GM12878 (cell line): ENCODE measurements at regions not wholly inside any gene's neighbourhood (a gene's known extent, or its start where the extent isn't known, plus 50 kb on each side); places are given as distances from the start of the nearest gene placed in this dataset.

ENCODE experiments used
- CBFB ChIP-seq: IDR thresholded peaks from 2 replicates; pipeline ENCODE4 v1.6.1; 2016; ENCODE audit warnings: antibody characterized with exemption, low read depth
- CEBPB ChIP-seq, 2 experiments: fragments of 150-350 bp in 1 of 2; IDR thresholded peaks; 2 replicates each; pipeline ENCODE4 v1.6.1; 2012 to 2014; ENCODE audit warnings: low read depth in 2 of 2, low read length in 2 of 2, borderline replicate concordance in 1 of 2, inconsistent platforms in 1 of 2
- CTCF ChIP-seq, 3 experiments: IDR thresholded peaks in 2 of 3; conservative IDR thresholded peaks in 1 of 3; 2 replicates each; pipeline ENCODE4 v1.5.1; 2011; ENCODE audit warnings: low read depth in 3 of 3, low read length in 3 of 3, mild to moderate bottlenecking in 3 of 3, control low read depth in 2 of 3, moderate library complexity in 2 of 3, inconsistent platforms in 1 of 3, mixed read lengths in 1 of 3; ENCODE audit not compliant: control insufficient read depth in 2 of 3, insufficient read depth in 1 of 3; ENCODE audit errors: extremely low read depth in 1 of 3
- IKZF2 ChIP-seq, 2 experiments: fragments of 450-650 bp; IDR thresholded peaks; 2 replicates each; pipeline ENCODE4 v1.6.1; 2017; ENCODE audit warnings: mild to moderate bottlenecking in 2 of 2, moderate library complexity in 2 of 2
- JUND ChIP-seq: IDR thresholded peaks from 2 replicates; pipeline ENCODE4 v1.6.1; 2012; ENCODE audit warnings: low read depth, mild to moderate bottlenecking, low read length, improper control_type of control experiment, moderate library complexity
- NR2C2 ChIP-seq: IDR thresholded peaks from 2 replicates; pipeline ENCODE4 v1.6.1; 2011; ENCODE audit warnings: borderline replicate concordance, low read depth; ENCODE audit not compliant: control insufficient read depth, insufficient read length
- POLR2A ChIP-seq: IDR thresholded peaks from 2 replicates; pipeline ENCODE4 v1.6.1; 2011; ENCODE audit warnings: low read depth, mild to moderate bottlenecking, low read length
- RELA ChIP-seq: fragments of 450-650 bp; IDR thresholded peaks from 2 replicates; pipeline ENCODE4 v1.8.0; 2014; ENCODE audit warnings: borderline replicate concordance; ENCODE audit not compliant: partially characterized antibody
- SPI1 ChIP-seq: IDR thresholded peaks from 2 replicates; pipeline ENCODE4 v1.6.1; 2011; ENCODE audit warnings: low read depth, mild to moderate bottlenecking, low read length, moderate library complexity, borderline replicate concordance; ENCODE audit not compliant: insufficient read depth
- STAT3 ChIP-seq: IDR thresholded peaks from 2 replicates; pipeline ENCODE4 v1.6.1; 2011; ENCODE audit warnings: low read depth, low read length, improper control_type of control experiment

- TF ChIP-seq RELA = no peak
- TF ChIP-seq CTCF (IDR thresholded peaks at IDR 0.05 in 2 of 3, conservative IDR thresholded peaks at IDR 0.05 in 1 of 3; ENCODE audit: control insufficient read depth in 2 of 3, extremely low read depth in 1 of 3, insufficient read depth in 1 of 3, low read depth in 3 of 3, low read length in 3 of 3) = no peak
- TF ChIP-seq SPI1 = no peak
- TF ChIP-seq JUND = no peak
- no peak for TF ChIP-seq POLR2A
- TF ChIP-seq NR2C2 = no peak
- no peak for TF ChIP-seq CEBPB (IDR thresholded peaks at IDR 0.05; ENCODE audit: borderline replicate concordance in 1 of 2, low read depth in 2 of 2, low read length in 2 of 2)
- TF ChIP-seq IKZF2 (IDR thresholded peaks at IDR 0.05) = no peak
- TF ChIP-seq STAT3 = no peak
- TF ChIP-seq CBFB = no peak
These were observed 219.4 kb downstream of the SETD4 start for GRCh38 chr21:35840949-35841348.
